Ammon's horn (tissue), 1 donor: ENCODE measurements at regions not wholly inside any gene's neighbourhood (a gene's known extent, or its start where the extent isn't known, plus 50 kb on each side); places are given as distances from the start of the nearest gene placed in this dataset.
"Not testable (repeated sequence)": the region's sequence is repeated elsewhere in the genome, so short reads cannot be mapped to it uniquely, and the experiment has no call there.

ENCODE experiments used
- DNase-seq: peaks from one replicate; pipeline ENCODE4 v3.0.0-alpha.2; 2016; ENCODE audit warnings: low spot score

GRCh38 chr21:13820286-13820685 is 210.7 kb downstream of the POTED start:
- not testable (repeated sequence) for DNase-seq

- DNase-seq: not testable (repeated sequence)
These were observed 202.6 kb downstream of the POTED start for GRCh38 chr21:13812191-13812590.

GRCh38 chr21:13810559-13810958 is 201.0 kb downstream of the POTED start:
- DNase-seq: not testable (repeated sequence)

GRCh38 chr21:13806444-13806843 is 196.9 kb downstream of the POTED start:
- DNase-seq: not testable (repeated sequence)

GRCh38 chr21:13802757-13803156 is 193.2 kb downstream of the POTED start:
- not testable (repeated sequence) for DNase-seq
